Anterior cingulate cortex (tissue), 58 donors: ENCODE measurements at regions not wholly inside any gene's neighbourhood (a gene's known extent, or its start where the extent isn't known, plus 50 kb on each side); places are given as distances from the start of the nearest gene placed in this dataset.

Source experiments
- DNase-seq, 58 donors: peaks; one replicate each; lab custom pipeline; 2025; lab: John Stamatoyannopoulos, UW

DNA sequence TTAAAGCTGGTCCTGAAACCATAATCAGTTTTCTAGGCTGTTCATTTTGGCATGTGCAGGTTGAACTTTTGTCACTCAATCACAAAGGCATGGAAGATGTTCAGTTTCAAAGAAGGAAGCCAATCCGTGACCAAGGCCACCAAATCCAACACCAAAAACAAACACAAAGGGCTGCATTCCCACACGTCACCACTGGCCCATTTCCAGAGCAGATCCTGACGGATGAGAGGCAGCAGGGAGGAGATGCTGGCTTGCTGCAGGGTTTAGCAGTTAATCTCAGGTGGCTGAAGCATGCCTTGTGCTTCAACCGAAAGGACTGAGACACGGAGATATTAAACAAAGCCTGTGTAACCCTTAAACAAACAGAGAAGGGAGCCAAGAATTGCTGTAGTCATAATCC is 191.9 kb upstream of the CTAGE1 start:
- DNase-seq = peak in 1 of 58 donors; percentile 8

GRCh38 chr18:22613058-22613690 is 195.5 kb upstream of the CTAGE1 start:
- no peak for DNase-seq

DNA sequence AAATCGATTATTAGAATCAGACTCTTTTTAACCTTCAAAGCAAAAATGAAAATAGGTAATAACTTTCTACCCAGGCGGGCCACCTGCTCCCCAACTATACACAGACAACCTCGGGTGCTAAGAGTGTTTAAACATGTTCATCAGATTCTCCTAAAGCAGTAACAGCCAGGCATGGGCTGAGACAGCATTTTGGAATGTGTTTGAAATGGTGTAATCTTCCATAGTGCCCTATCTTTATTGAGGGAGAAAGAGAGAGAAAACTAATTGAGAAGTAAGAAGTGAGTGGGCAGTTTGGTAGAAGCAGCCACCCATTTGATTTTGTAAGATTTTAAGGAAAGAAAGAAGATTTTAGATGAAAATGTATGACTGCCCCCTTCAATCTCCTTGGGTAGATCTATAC is 196.1 kb upstream of the CTAGE1 start:
- no peak for DNase-seq

GRCh38 chr18:22623513-22623912 is 205.8 kb upstream of the CTAGE1 start:
- no peak for DNase-seq

DNA sequence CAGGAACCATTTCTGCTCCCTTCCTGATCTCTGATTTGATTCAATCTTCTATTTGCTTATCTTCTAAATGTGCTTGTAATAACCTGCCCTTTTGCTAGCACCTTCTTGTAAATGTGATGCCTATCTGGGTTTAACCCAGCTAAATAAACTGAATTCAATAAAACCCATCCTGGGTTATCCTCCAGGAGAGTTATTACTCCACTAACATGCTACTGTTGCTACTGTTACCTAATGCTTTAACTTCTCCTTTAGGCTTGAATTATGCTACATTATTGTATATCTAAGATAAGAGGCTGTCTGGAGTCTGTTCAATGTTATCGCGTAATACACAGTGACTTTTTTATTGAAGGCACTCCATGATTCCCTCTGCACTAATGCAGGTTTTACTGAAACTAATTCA is 206.5 kb upstream of the CTAGE1 start:
- DNase-seq = no peak

DNA sequence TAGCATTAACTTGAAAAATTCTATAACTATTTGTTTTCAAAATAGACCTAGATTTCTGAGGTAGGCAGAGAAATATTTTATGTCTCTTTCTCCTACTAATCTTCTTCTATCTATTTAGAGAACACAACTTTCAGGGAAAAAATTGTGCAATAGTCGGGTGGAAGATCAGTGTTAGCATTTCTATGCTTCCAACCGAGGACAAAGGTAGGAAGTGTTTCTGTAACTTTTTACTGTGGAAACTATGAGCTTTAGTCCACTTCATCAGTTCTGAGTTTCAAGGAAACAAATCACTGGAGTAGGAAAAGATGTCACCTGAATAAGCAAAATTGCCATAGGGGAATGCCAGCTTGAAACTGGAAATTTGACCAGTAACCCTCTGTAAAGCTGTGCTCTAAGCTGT is 207.7 kb upstream of the CTAGE1 start:
- no peak for DNase-seq

DNA sequence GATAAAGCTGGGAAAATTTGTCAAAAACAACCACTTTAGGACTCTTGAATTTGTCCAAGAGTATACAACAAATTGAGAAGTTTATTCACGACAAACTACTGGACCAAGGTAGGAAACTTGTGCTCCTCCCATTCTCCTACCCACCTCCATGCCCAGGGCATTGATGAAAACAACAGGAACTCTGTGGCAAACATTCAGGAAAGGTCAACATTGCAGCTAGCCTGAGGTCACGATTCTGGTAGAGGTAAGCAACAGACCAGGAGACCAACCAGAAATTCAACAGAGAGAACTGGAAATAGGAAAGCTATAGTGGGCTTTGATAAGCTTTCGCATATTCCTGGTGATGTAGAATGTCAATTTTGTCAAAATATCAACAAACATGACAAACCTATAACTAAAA is 209.1 kb upstream of the CTAGE1 start:
- DNase-seq = no peak

DNA sequence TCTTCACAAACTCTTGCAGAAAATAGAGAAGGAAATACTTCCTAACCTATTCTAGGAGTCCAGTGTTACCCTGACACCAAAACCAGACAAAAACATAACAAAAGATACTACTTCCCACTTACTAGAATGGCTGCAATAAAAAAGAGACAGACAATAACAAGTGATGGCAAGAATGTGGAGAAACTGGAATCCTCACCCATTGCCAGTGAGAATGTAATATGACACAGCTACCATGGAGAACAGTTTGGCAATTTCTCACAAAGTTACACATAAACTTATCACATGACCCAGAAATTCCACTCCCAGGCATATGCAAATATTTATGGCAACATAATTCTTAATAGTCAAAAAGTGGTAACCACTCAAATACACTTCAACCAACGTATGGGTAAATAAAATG is 209.8 kb upstream of the CTAGE1 start:
- DNase-seq = no peak

- DNase-seq = no peak
These were observed 211.2 kb upstream of the CTAGE1 start for GRCh38 chr18:22628795-22629510.

GRCh38 chr18:22630980-22631379 is 213.3 kb upstream of the CTAGE1 start:
- DNase-seq = no peak

- no peak for DNase-seq
These were observed 214.5 kb upstream of the CTAGE1 start for GRCh38 chr18:22632191-22632590.

GRCh38 chr18:22634464-22634863 is 216.7 kb upstream of the CTAGE1 start:
- DNase-seq = no peak

- no peak for DNase-seq
These were observed 220.1 kb upstream of the CTAGE1 start for GRCh38 chr18:22637787-22638186.

GRCh38 chr18:22639026-22639463 is 221.3 kb upstream of the CTAGE1 start:
- DNase-seq = no peak

GRCh38 chr18:22639561-22639960 is 221.8 kb upstream of the CTAGE1 start:
- DNase-seq = no peak

GRCh38 chr18:22640281-22640842 is 222.6 kb upstream of the CTAGE1 start:
- DNase-seq = no peak

GRCh38 chr18:22641958-22642357 is 224.2 kb upstream of the CTAGE1 start:
- no peak for DNase-seq

DNA sequence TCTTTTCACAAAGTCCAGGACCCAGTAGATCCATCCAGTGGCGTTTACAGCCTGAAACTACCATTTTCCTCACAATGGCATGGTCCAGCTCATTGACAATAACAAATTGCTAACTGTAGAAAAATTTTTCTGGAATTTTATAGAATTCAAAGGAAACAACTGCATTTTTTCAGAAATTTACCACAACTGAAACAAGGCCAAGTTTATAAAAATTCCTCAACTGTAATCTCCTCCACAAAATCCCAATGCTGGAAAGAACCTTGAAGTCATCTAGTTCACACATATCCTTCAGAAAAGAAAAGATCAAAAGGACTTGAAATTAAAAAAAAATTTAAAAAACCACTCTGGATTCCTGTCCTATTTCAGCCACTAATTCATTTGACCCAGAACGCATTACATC is 226.0 kb upstream of the CTAGE1 start:
- no peak for DNase-seq

DNA sequence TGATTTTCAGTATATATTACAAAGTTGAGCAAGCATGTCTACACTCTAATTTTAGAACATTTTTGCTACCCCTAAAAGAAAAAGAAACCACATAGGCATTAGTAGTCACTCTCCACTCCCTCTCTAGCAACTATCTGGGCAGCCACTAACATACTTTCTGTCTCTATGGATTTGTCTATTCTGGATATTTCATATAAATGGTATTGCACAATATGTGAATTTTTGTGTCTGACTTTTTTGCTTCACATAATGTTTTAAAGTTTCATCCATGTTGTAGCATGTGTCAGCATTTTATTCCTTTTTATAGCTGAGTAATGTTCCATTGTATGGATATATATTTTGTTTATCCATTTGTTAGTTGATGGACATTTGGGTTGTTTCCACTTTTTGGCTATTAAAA is 232.5 kb upstream of the CTAGE1 start:
- no peak for DNase-seq

- no peak for DNase-seq
These were observed 239.9 kb upstream of the CTAGE1 start for GRCh38 chr18:22657619-22658018.

- no peak for DNase-seq
These were observed 240.6 kb upstream of the CTAGE1 start for GRCh38 chr18:22658318-22658717.

- DNase-seq = no peak
These were observed 245.7 kb upstream of the CTAGE1 start for GRCh38 chr18:22663378-22663777.
